ENCODE measurements at regions not wholly inside any gene's neighbourhood (a gene's known extent, or its start where the extent isn't known, plus 50 kb on each side); places are given as distances from the start of the nearest gene placed in this dataset.

DNA sequence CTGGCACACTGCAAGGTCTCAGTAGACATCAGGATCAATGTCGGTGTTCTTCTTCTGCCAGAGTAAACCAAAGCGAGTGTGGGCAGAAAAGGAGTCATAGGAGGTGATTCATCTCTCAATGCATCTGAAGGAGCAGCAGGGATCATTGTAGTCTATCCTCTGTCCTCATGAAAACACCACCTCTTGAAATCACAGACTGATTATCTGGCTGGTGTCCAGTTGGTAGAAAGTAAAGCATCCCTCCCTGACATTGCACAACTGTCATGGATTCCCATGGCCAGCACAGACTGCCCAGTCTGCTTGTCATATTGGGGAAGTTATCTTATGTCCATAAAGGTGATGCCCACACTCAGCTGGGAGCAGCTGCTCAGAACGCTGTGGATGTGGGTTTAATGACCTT, 74.1 kb downstream of the ABCC12 start:
- intact Hi-C loops (cut with DNase I), result no loop called here
- H3K27ac ChIP-seq, result no peak overlapping the region
- H3K4me1 ChIP-seq, result peaks cover 4% of the 10 kb centered on the region
- no peaks in the 10 kb centered on the region for H3K36me3 ChIP-seq (replicated peaks in 1 of 2; ENCODE audit: insufficient read depth in 1 of 2, low read depth in 2 of 2)
- no peaks in the 10 kb centered on the region for H3K9me3 ChIP-seq
- TF ChIP-seq POLR2A (IDR thresholded peaks at IDR 0.05), result no peak
- TF ChIP-seq, protein P1, sequence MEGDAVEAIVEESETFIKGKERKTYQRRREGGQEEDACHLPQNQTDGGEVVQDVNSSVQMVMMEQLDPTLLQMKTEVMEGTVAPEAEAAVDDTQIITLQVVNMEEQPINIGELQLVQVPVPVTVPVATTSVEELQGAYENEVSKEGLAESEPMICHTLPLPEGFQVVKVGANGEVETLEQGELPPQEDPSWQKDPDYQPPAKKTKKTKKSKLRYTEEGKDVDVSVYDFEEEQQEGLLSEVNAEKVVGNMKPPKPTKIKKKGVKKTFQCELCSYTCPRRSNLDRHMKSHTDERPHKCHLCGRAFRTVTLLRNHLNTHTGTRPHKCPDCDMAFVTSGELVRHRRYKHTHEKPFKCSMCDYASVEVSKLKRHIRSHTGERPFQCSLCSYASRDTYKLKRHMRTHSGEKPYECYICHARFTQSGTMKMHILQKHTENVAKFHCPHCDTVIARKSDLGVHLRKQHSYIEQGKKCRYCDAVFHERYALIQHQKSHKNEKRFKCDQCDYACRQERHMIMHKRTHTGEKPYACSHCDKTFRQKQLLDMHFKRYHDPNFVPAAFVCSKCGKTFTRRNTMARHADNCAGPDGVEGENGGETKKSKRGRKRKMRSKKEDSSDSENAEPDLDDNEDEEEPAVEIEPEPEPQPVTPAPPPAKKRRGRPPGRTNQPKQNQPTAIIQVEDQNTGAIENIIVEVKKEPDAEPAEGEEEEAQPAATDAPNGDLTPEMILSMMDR (IDR thresholded peaks at IDR 0.05), result no peak
- WGBS, 2 donors, result 50 to 72% methylated on average over 3 of the region's 3 CpGs
- H3K4me3 ChIP-seq, result no peak overlapping the region
- DNase-seq (no peak), ATAC-seq (no peak)
- H3K27me3 ChIP-seq, result no peaks in the 10 kb centered on the region

DNA sequence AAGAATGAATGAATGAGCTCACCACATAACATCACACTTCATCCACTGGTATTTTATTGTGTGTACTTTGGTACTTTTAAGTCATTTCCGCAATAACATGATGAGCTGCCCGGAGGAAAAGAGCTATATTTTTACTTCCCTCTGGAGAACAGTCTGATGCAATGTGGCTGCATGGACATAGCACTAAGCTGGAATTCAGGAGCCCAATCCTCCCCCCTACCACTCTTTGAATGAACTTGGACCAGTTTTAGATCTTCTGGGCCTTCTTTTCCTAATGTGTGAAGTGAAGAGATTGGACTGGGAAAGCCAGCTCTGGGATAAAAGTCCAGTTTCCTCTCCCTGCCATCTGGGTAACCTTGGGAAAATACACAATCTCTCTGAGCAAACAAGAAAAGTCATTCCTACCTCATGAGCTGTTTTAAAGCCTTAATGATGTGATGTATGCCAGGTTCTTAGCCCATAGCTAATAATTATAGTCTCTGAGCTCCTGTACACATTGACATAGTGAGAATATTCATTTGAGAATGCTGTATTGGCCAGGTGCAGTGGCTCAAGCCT, 79.3 kb downstream of the ABCC12 start:
- Histone ChIP-seq H3K4me3 (no peak overlapping the region), H3K9me3 (no peaks in the 10 kb centered on the region), H3K36me3 (replicated peaks in 1 of 2; ENCODE audit: insufficient read depth in 1 of 2, low read depth in 2 of 2) (no peaks in the 10 kb centered on the region), H3K27me3 (no peaks in the 10 kb centered on the region), H3K27ac (peak overlapping the region; percentile 22 to 63 (median 45)), H3K4me1 (peaks cover 17% of the 10 kb centered on the region)
- WGBS, 2 donors, result 80 to 96% methylated on average over 2 of the region's 2 CpGs
- peak in 3 of 4 donors; percentile 7 to 21 (median 21) for DNase-seq
- peak; percentile 92 for ATAC-seq
- intact Hi-C loops (cut with DNase I), result no loop called here
- TF ChIP-seq, protein P1 (IDR thresholded peaks at IDR 0.05), result no peak
- TF ChIP-seq POLR2A (IDR thresholded peaks at IDR 0.05), result no peak

DNA sequence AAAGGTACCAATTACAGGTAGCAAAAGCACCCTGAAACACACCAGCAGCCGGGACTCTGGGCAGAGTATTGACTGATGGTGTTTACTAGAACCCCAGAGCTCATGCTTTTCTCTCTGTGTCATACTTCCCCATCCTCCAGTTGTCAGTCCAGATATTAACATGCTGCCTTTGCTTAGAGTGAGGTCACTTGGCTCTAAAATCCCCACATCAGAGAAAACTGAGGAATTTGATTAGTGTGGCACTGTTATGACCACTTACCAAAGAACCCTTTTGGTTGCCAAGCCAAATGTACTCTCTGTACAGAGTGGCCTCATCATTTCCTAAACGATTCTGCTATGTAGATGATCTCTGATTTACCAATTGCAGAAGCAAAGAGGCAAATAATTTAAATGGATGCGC, 80.4 kb downstream of the ABCC12 start:
- H3K27ac ChIP-seq, result no peak overlapping the region
- intact Hi-C loops (cut with DNase I), result no loop called here
- no peak for TF ChIP-seq POLR2A (IDR thresholded peaks at IDR 0.05)
- TF ChIP-seq, protein P1 (IDR thresholded peaks at IDR 0.05), result no peak
- WGBS, 2 donors, result 71 to 84% methylated on average over 3 of the region's 3 CpGs
- H3K9me3 ChIP-seq, result no peaks in the 10 kb centered on the region
- no peaks in the 10 kb centered on the region for H3K27me3 ChIP-seq
- peaks cover 17% of the 10 kb centered on the region for H3K4me1 ChIP-seq
- H3K36me3 ChIP-seq (replicated peaks in 1 of 2; ENCODE audit: insufficient read depth in 1 of 2, low read depth in 2 of 2), result no peaks in the 10 kb centered on the region
- DNase-seq (no peak), ATAC-seq (no peak)
- H3K4me3 ChIP-seq, result no peak overlapping the region

DNA sequence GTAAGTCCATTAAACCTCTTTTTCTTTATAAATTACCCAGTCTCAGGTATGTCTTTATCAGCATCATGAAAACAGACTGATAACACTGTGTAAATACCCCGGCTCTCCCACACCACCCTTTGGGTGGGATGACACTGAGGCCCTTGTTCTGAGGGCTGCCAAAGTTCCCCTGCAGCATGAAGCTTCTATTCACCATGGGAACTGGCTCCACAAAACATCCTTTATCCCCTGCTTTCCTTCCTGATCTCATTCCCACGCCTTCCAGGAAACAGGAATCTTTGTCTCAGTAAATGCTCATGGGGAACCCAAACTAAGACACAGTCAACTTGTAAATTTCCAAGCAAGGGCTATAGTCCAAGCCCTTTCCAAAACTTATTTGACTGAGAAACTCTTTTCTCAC, 88.4 kb downstream of the ABCC12 start:
- no peak for DNase-seq
- intact Hi-C loops (cut with DNase I), result no loop called here
- Histone ChIP-seq H3K36me3 (replicated peaks in 1 of 2; ENCODE audit: insufficient read depth in 1 of 2, low read depth in 2 of 2) (no peaks in the 10 kb centered on the region), H3K4me3 (no peak overlapping the region), H3K27ac (no peak overlapping the region), H3K9me3 (no peaks in the 10 kb centered on the region), H3K27me3 (no peaks in the 10 kb centered on the region), H3K4me1 (no peaks in the 10 kb centered on the region)
- ATAC-seq, result no peak
- TF ChIP-seq, protein P1 (IDR thresholded peaks at IDR 0.05), result no peak
- TF ChIP-seq POLR2A (IDR thresholded peaks at IDR 0.05), result no peak
- 45 to 49% methylated on average over 2 of the region's 2 CpGs for WGBS, 2 donors

DNA sequence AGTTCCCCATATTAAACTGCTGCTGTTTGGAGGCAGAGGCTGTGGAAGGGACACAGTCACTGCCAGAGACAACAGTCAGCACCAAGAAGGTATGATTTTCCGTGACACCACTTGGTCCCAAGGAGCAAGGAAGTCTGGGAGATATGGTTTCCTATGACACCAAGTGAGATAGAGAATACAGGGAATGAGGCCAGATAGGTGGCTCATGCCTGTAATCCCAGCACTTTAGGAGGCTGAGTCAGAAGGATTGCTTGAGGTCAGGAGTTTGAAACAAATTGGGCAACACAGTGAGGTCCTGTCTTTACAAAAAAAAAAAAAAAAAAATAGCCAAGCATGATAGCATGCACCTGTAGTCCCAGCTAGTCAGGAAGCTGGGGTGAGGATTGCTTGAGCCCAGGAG, 90.8 kb downstream of the ABCC12 start:
- no peak overlapping the region for H3K27ac ChIP-seq
- ATAC-seq (no peak), DNase-seq (no peak)
- H3K4me1 ChIP-seq, result no peaks in the 10 kb centered on the region
- H3K4me3 ChIP-seq, result no peak overlapping the region
- no peaks in the 10 kb centered on the region for H3K36me3 ChIP-seq (replicated peaks in 1 of 2; ENCODE audit: insufficient read depth in 1 of 2, low read depth in 2 of 2)
- intact Hi-C loops (cut with DNase I), result no loop called here
- WGBS, 2 donors, result 73 to 81% methylated on average over 1 of the region's 1 CpG
- no peaks in the 10 kb centered on the region for H3K27me3 ChIP-seq
- no peaks in the 10 kb centered on the region for H3K9me3 ChIP-seq
- no peak for TF ChIP-seq POLR2A (IDR thresholded peaks at IDR 0.05)
- TF ChIP-seq, protein P1 (IDR thresholded peaks at IDR 0.05), result no peak

All from body of pancreas (tissue), 4 donors.